ENCODE measurements at regions not wholly inside any gene's neighbourhood (a gene's known extent, or its start where the extent isn't known, plus 50 kb on each side); places are given as distances from the start of the nearest gene placed in this dataset.

- TF ChIP-seq POLR2A (IDR thresholded peaks at IDR 0.05; ENCODE audit: low read length) = no peak
- no peak for TF ChIP-seq GATA1 (IDR thresholded peaks at IDR 0.05; ENCODE audit: low read depth, low read length)
Measured at GRCh38 chr1:71295350-71295749, 214.5 kb upstream of the ZRANB2 start.
